Hepatic stellate cell (primary cell): ENCODE measurements at regions not wholly inside any gene's neighbourhood (a gene's known extent, or its start where the extent isn't known, plus 50 kb on each side); places are given as distances from the start of the nearest gene placed in this dataset.
"Not testable (repeated sequence)": the region's sequence is repeated elsewhere in the genome, so short reads cannot be mapped to it uniquely, and the experiment has no call there.

Experiments
- DNase-seq: peaks from one replicate; pipeline ENCODE4 v3.0.0; 2011; ENCODE audit warnings: low spot score

DNA sequence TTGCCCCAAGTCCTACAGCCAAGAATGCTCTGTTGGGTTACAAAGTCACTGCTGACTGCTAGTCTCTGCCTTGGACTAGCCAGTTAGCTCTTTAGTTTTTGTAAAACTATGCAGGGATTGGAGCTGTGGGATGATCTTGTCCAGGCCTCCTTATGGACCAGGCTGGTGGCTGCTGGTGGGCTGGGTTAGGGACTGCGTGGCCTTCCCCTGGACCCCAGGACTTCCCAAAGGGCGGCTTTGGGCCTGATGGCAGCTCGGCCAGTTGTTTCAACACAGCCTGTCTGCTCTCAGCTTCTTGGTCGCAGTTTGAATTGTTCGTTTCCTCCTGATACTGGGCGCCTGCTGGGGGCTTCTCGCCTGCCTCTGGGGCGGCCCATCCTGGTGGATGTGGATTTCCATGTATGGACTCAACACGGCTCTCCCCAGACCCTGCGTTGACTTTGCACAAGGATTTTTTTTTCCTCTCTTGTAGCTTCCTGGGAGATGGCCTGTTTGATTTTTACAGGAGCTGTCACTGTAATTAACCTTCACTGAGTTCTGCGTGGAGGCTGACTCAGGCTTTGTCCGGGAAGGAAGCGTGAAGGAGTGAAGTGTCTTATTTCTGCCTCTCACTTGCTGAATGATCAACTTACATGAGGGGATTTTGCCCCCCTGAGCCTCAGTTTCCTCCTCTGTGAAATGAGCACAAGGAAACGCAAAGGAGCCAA lies 91.9 kb upstream of the NEURL1B start:
- no peak for DNase-seq

DNA sequence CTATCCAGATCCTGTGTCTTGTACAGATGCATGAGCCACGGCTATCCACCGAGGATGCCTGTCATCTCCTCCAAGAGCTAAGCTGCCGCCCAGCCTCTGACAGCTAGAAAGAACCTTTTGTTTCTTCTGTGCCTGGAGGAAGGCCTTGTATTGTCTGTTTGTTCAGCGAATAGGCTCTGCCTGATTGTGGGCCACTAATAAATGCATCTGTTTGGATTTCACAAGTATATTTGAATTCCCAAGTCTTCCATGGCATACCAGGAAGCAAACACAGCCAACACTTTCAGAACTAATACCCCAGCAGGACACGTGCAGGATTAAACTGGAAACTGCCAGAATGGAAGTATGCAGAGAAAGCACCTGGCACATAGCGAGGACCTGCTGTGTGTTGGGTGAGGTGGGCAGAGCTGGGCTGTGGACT lies 92.7 kb upstream of the NEURL1B start:
- no peak for DNase-seq

DNA sequence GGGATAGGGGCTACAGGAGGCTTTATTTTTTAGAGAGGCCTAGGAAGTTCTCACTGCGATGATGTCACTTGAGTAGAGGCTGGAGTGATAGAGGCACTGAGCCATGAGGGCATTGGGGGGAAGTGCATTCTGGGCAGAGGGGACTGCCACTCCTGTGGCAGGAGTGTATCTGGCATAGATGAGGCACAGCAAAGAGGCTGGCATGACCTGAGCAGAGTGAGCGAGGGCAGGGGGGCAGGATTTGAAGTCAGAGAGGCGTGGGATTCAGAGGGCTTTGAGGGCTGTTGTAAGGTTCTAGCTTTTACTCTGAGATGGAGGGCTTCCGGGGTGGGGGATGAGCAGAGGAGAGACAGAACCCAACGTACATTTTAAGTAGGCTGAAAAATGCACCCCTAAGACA lies 91.9 kb upstream of the SH3PXD2B start:
- DNase-seq = no peak

GRCh38 chr5:172545291-172545801 lies 91.0 kb upstream of the SH3PXD2B start:
- DNase-seq = no peak

GRCh38 chr5:172544371-172545095 lies 90.2 kb upstream of the SH3PXD2B start:
- no peak for DNase-seq

GRCh38 chr5:172543484-172544298 lies 89.4 kb upstream of the SH3PXD2B start:
- DNase-seq = no peak

DNA sequence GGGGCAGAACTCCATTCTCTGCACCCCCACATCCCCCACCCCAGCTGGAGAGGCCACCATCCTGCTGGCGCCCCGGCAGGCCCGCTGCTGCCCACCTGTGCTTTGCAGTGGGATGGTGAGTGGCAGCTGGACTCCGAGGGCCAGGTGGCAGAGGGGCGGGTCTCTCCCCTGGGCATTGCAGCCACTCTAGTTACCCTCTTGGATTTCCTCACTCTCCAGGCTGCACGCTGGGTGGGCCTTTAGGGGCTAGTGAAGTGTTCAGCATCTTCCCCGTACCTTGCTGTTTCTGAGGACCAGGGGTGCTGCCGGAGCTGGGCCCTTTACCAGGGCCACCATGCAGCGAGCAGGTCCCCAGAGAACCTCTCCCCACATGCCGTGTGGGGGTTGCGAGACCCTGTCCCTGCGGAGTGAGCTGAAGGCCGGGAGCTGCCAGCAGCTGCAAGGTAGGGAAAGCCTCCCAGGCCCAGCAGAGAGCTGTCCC lies 88.4 kb upstream of the SH3PXD2B start:
- DNase-seq = no peak

- no peak for DNase-seq
Observed at GRCh38 chr5:172541773-172542136, 87.4 kb upstream of the SH3PXD2B start.

DNA sequence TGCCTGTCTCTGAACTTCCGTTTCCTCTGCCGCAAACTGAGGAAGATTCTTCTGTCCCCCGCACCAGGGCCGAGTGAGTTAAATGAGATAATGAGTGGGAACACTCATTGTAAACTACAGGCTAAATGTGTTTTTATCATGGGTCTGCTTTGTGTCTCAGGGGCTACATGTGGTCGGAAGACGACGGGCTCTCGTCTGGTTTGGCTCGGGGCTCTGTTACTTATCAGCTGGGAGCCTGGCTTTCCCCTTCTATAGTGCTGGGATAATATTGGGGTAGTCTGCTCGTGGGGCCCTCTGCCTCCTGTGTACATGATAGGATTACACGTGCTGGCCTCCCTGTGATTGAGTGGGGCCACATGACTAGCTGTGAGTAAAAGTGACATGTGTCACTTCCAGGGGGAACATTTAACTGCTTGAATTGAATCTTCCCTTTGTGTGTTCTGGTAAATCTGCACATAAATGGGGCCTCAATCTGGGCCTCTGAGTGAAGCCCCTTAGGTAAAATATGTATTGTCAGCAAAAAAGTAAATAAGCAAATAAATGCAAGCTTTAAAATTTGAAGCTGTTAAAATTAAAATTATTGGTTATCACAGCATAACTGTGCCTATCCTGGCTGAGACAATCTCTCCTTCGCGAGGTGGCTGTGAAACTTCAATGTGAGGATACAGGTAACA lies 86.9 kb upstream of the SH3PXD2B start:
- DNase-seq = no peak

DNA sequence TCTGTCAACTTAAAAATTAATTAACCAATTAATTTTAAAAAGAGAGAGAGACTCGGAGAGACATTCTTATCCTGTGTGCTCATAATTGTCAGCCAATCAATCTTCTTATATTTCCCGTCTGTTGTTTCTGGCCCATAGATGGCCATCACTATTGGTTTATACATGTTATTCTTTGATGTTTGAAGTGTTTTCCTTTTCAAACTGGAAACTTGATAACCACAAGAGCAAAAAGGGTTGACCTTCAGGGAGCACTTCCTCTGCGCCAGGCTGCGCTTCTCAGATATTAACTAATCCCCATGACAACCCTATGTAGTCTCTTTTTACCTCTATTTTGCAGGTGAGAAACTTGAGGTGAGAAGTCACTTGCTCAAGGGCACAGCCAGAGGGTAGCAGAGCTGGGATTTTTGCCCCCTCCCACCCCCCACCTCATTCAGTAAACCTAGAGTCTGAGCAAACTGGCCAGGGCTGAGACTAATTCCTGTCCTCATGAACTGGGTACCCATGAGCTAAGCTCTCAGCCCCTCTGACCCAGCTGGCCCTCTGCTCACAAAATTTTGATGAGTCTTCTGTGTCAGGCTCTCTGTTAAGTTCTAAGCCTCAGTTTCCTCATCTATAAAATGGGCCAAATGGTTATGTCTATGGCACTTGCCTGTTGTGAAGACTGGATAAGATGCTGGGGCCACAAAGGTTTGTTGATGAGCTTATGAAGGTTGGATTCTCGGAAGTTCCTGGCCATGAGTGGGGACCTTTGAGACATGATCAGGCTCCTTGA lies 86.0 kb upstream of the SH3PXD2B start:
- DNase-seq = no peak

GRCh38 chr5:172535108-172535445 lies 80.8 kb upstream of the SH3PXD2B start:
- DNase-seq = no peak

DNA sequence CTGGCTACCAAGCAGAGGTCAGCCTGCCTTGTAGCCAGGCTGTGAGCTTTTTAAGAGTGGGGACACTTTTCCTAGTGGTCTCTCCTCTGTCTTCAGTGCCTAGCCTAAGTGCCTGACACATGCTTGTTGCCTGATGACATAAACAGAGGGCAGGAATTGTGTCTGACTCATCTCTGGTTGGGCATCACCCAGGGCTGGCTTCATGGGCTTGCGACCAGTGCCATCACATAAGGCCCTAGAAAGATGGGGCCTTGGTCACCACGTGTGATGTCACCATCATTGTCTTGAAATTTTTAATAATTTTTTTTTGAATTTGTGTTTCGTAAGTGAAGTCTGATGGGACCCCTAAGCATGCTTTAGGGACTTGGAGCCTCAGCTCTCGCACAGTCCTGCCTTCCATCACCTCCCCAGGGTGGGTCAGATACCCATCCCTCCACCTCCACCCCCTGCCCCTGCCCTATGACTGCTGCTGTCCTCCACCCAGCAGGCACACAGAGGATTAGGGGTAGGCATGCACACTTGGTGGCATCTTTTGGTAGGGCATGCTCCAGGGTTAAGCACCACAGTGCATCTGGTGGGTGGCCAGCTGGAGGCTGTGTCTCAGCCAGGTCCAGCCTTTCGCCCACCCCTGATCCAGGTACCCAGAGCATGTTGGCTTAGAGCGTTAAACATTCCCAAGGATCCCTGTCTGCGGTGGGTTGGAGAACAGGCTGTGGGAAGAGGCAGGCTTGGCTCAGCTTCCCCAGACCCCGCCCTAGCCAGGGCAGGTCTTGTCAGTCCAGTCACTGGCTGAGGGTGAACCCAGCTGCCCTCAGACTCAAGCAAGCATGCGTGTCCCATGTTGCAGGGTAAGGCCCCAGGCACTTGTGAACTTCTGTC lies 80.1 kb upstream of the SH3PXD2B start:
- no peak for DNase-seq

GRCh38 chr5:172533399-172534228 lies 79.3 kb upstream of the SH3PXD2B start:
- no peak for DNase-seq

- DNase-seq = no peak
Observed at GRCh38 chr5:172533058-172533398, 78.7 kb upstream of the SH3PXD2B start.

- not testable (repeated sequence) for DNase-seq
Observed at GRCh38 chr5:172532439-172532838, 78.1 kb upstream of the SH3PXD2B start.

DNA sequence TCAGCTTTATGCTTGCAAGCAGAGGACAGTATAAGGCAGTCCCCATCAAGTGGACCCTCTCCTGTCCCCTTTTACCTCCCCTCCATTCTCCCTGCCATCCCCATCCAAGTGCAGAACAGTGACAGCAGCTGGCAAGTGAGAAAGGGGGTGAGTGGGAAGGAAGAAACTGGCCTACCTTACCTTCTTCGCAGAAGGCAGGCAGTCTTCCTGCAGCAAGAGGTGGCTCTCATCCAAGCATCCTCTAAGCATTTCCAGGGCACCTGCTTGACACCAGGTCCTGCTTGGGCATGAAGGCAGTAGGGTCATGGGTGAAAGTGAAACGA lies 77.3 kb upstream of the SH3PXD2B start:
- no peak for DNase-seq

- no peak for DNase-seq
Observed at GRCh38 chr5:172530878-172531703, 76.8 kb upstream of the SH3PXD2B start.

GRCh38 chr5:172530406-172530805 lies 76.1 kb upstream of the SH3PXD2B start:
- no peak for DNase-seq

DNA sequence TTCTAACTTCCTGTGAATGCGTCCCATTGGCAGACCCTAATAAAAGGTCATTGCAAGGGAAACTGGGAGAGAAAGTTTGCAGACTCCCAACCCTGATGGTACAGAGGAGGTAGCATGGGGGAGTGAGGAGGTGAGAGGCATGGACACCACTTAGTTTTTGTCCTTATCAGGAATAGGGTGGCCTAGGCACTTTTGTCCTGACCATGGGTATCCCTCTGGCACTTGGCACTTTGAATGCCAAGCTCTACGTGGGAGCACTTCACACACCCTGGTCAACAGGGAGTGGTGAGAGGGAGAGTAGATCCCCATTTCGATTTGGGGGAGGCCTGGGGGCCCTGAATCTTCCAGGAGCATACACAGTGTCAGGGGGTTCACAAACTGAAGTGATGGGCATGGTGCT lies 75.6 kb upstream of the SH3PXD2B start:
- no peak for DNase-seq
